ENCODE measurements at regions not wholly inside any gene's neighbourhood (a gene's known extent, or its start where the extent isn't known, plus 50 kb on each side); places are given as distances from the start of the nearest gene placed in this dataset.

GRCh38 chr6:147078106-147078505 lies 126.1 kb upstream of the STXBP5 start:
- TF ChIP-seq HNF4G (IDR thresholded peaks at IDR 0.05) (no peak), ATF3 (IDR thresholded peaks at IDR 0.05) (no peak), HNF4A (conservative IDR thresholded peaks at IDR 0.05) (no peak), EGR1 (IDR thresholded peaks at IDR 0.05; ENCODE audit: low read depth in 2 of 2) (no peak), RXRA (IDR thresholded peaks at IDR 0.05) (no peak), ZBTB33 (IDR thresholded peaks at IDR 0.05) (no peak), YY1 (IDR thresholded peaks at IDR 0.05) (no peak), SP1 (IDR thresholded peaks at IDR 0.05) (no peak)
- Histone ChIP-seq H3K27me3 (ENCODE audit: control insufficient read depth in 4 of 4, insufficient read depth in 4 of 4, low read length in 3 of 4) (no peaks in the 10 kb centered on the region), H3K4me1 (ENCODE audit: control insufficient read depth in 4 of 4, insufficient read depth in 4 of 4, low read length in 3 of 4) (no peaks in the 10 kb centered on the region), H3K4me3 (ENCODE audit: low read depth in 1 of 3, low read length in 3 of 3) (no peak overlapping the region), H3K27ac (ENCODE audit: low read depth in 1 of 2, low read length in 2 of 2) (no peak overlapping the region), H3K36me3 (ENCODE audit: control insufficient read depth in 4 of 4, insufficient read depth in 3 of 4, low read depth in 1 of 4, low read length in 3 of 4) (no peaks in the 10 kb centered on the region), H3K9me3 (ENCODE audit: control insufficient read depth in 4 of 4, low read length in 3 of 4) (no peaks in the 10 kb centered on the region), H3K9ac (ENCODE audit: low read depth in 1 of 2, low read length in 2 of 2) (no peak overlapping the region)
- WGBS = 65% methylated on average over 2 of the region's 2 CpGs
- no peak for DNase-seq (ENCODE audit: low spot score)

- DNase-seq (ENCODE audit: low spot score) = no peak
- Histone ChIP-seq H3K4me3 (ENCODE audit: low read depth in 1 of 3, low read length in 3 of 3) (no peak overlapping the region), H3K27ac (ENCODE audit: low read depth in 1 of 2, low read length in 2 of 2) (no peak overlapping the region), H3K9me3 (ENCODE audit: control insufficient read depth in 4 of 4, low read length in 3 of 4) (no peaks in the 10 kb centered on the region), H3K9ac (ENCODE audit: low read depth in 1 of 2, low read length in 2 of 2) (no peak overlapping the region), H3K4me1 (ENCODE audit: control insufficient read depth in 4 of 4, insufficient read depth in 4 of 4, low read length in 3 of 4) (no peaks in the 10 kb centered on the region), H3K36me3 (ENCODE audit: control insufficient read depth in 4 of 4, insufficient read depth in 3 of 4, low read depth in 1 of 4, low read length in 3 of 4) (no peaks in the 10 kb centered on the region), H3K27me3 (ENCODE audit: control insufficient read depth in 4 of 4, insufficient read depth in 4 of 4, low read length in 3 of 4) (no peaks in the 10 kb centered on the region)
- 94% methylated on average over 2 of the region's 2 CpGs for WGBS
- no peak for TF ChIP-seq FOXA2 (IDR thresholded peaks at IDR 0.05)
- no peak for TF ChIP-seq ATF3 (IDR thresholded peaks at IDR 0.05)
- TF ChIP-seq FOXA1 (IDR thresholded peaks at IDR 0.05) = no peak
- TF ChIP-seq RXRA (IDR thresholded peaks at IDR 0.05) = no peak
- TF ChIP-seq ZBTB33 (IDR thresholded peaks at IDR 0.05) = no peak
- no peak for TF ChIP-seq RAD21 (IDR thresholded peaks at IDR 0.05)
- no peak for TF ChIP-seq JUND (IDR thresholded peaks at IDR 0.05)
- TF ChIP-seq NR2F2 (IDR thresholded peaks at IDR 0.05) = no peak
- no peak for TF ChIP-seq GABPA (IDR thresholded peaks at IDR 0.05 in 1 of 2, conservative IDR thresholded peaks at IDR 0.05 in 1 of 2)
- TF ChIP-seq HNF4G (IDR thresholded peaks at IDR 0.05) = no peak
- TF ChIP-seq EGR1 (IDR thresholded peaks at IDR 0.05; ENCODE audit: low read depth in 2 of 2) = no peak
- TF ChIP-seq YY1 (IDR thresholded peaks at IDR 0.05) = no peak
Measured at GRCh38 chr6:147078602-147079001, 125.6 kb upstream of the STXBP5 start.

GRCh38 chr6:147080225-147080624 lies 124.0 kb upstream of the STXBP5 start:
- Histone ChIP-seq H3K4me1 (ENCODE audit: control insufficient read depth in 4 of 4, insufficient read depth in 4 of 4, low read length in 3 of 4) (no peaks in the 10 kb centered on the region), H3K27ac (ENCODE audit: low read depth in 1 of 2, low read length in 2 of 2) (no peak overlapping the region), H3K9ac (ENCODE audit: low read depth in 1 of 2, low read length in 2 of 2) (no peak overlapping the region), H3K4me3 (ENCODE audit: low read depth in 1 of 3, low read length in 3 of 3) (no peak overlapping the region), H3K27me3 (ENCODE audit: control insufficient read depth in 4 of 4, insufficient read depth in 4 of 4, low read length in 3 of 4) (no peaks in the 10 kb centered on the region), H3K9me3 (ENCODE audit: control insufficient read depth in 4 of 4, low read length in 3 of 4) (no peaks in the 10 kb centered on the region), H3K36me3 (ENCODE audit: control insufficient read depth in 4 of 4, insufficient read depth in 3 of 4, low read depth in 1 of 4, low read length in 3 of 4) (no peaks in the 10 kb centered on the region)
- TF ChIP-seq TAF1 (conservative IDR thresholded peaks at IDR 0.05) (no peak), RAD21 (IDR thresholded peaks at IDR 0.05) (no peak), JUND (IDR thresholded peaks at IDR 0.05) (no peak), GABPA (IDR thresholded peaks at IDR 0.05 in 1 of 2, conservative IDR thresholded peaks at IDR 0.05 in 1 of 2) (no peak), NR2F2 (IDR thresholded peaks at IDR 0.05) (no peak), HNF4G (IDR thresholded peaks at IDR 0.05) (no peak), ATF3 (IDR thresholded peaks at IDR 0.05) (no peak), MAX (IDR thresholded peaks at IDR 0.05) (no peak), REST (IDR thresholded peaks at IDR 0.05) (no peak), FOXA2 (IDR thresholded peaks at IDR 0.05) (no peak), HNF4A (conservative IDR thresholded peaks at IDR 0.05) (no peak), EGR1 (IDR thresholded peaks at IDR 0.05; ENCODE audit: low read depth in 2 of 2) (no peak), FOXA1 (IDR thresholded peaks at IDR 0.05) (no peak), SP1 (IDR thresholded peaks at IDR 0.05) (no peak)
- no peak for DNase-seq (ENCODE audit: low spot score)
- WGBS = 93% methylated on average over 4 of the region's 4 CpGs
